HG03521 (cell line): ENCODE measurements at regions not wholly inside any gene's neighbourhood (a gene's known extent, or its start where the extent isn't known, plus 50 kb on each side); places are given as distances from the start of the nearest gene placed in this dataset.
"Not testable (repeated sequence)": the region's sequence is repeated elsewhere in the genome, so short reads cannot be mapped to it uniquely, and the experiment has no call there.

Source experiments
- ATAC-seq: cut with Tn5 transposase; IDR thresholded peaks from one replicate; pipeline ENCODE4 v1.9.1; 2021; ENCODE audit warnings: mild to moderate bottlenecking, moderate library complexity; ENCODE audit not compliant: unreplicated experiment

- no peak for ATAC-seq
Measured at GRCh38 chr1:190949939-190950338, 472.3 kb upstream of the BRINP3 start.

DNA sequence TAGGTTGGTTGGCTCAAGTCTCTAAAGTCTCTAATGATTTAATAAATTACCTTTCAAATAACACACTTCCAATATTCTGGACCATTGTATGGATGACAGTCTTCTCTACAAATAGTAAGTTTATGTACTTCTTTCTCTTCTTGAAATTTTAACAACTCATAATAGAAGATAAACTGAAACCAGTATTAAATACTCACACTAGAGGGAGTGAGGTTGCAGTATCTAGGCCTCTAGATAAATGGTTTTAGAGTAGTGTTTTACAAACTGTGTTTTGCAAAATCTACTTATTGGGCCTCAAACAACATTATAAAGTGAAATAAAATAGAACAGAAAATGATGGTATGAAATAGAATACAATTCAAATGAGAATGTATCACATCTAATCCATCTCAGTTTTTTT is 479.9 kb upstream of the BRINP3 start:
- no peak for ATAC-seq

- no peak for ATAC-seq
Measured at GRCh38 chr1:190963321-190963720, 485.7 kb upstream of the BRINP3 start.

DNA sequence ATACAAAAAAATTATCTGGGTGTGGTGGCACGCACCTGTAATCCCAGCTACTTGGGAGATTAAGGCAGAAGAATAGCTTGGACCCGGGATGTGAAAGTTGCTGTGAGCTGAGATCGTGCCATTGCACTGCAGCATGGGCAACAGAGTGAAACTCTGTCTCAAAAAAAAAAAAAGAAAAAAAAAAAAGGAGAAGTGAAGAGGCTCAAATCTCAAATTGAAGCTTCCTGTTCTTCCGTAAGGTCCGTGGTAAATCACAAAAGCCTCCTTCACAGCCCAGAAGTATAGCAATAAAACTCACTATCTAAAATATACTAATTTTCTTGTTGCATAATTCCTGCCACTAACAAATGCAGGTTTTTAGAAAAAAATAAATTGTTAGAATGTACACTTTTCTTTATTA is 498.2 kb upstream of the BRINP3 start:
- no peak for ATAC-seq

- no peak for ATAC-seq
Measured at GRCh38 chr1:191002768-191003167, 525.1 kb upstream of the BRINP3 start.

GRCh38 chr1:191016765-191017164 is 539.1 kb upstream of the BRINP3 start:
- no peak for ATAC-seq

GRCh38 chr1:191022856-191023255 is 545.2 kb upstream of the BRINP3 start:
- ATAC-seq, result no peak

- ATAC-seq, result no peak
Measured at GRCh38 chr1:191025896-191026642, 548.4 kb upstream of the BRINP3 start.

GRCh38 chr1:191026828-191027227 is 549.2 kb upstream of the BRINP3 start:
- no peak for ATAC-seq

GRCh38 chr1:191034132-191034531 is 556.5 kb upstream of the BRINP3 start:
- ATAC-seq, result no peak

DNA sequence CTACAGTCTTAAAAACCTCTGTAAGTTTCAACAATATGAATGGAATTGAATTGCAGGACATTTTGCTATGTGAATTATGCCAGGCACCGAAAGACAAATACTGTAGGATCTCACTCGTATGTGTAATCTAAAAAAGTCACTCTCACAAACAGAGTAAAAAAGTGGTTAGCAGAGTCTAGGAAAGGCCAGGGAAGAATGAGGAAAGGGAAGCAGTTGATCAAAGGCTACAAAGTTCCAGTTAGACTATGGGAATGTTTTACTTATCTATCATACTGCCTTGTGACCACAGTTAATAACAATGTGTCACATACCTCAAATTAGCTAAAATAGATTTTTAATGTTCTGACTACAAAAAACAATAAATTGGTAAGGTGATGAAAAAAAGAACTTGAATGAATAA is 565.4 kb upstream of the BRINP3 start:
- no peak for ATAC-seq

GRCh38 chr1:191049781-191050180 is 572.1 kb upstream of the BRINP3 start:
- ATAC-seq, result no peak

GRCh38 chr1:191052888-191053287 is 575.2 kb upstream of the BRINP3 start:
- ATAC-seq, result no peak

DNA sequence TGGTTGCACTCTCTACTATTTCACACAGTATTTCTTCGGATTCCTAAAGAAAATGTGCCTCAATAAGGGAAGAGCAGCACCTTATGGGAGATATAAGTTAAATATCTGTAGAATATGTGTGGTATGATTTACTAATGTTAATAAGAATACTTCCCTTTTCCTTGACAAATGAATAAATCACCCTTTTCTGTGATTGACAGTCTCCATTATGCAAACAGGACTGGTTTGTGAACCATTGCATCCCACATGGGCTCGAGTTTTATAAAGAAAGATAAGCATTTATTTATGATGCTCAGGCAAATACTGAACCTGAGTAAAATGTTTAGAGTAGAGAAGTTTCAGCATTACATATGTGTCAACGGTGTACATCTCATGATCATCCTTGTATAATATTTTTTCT is 587.7 kb upstream of the BRINP3 start:
- ATAC-seq, result no peak

GRCh38 chr1:191065771-191066170 is 588.1 kb upstream of the BRINP3 start:
- no peak for ATAC-seq

DNA sequence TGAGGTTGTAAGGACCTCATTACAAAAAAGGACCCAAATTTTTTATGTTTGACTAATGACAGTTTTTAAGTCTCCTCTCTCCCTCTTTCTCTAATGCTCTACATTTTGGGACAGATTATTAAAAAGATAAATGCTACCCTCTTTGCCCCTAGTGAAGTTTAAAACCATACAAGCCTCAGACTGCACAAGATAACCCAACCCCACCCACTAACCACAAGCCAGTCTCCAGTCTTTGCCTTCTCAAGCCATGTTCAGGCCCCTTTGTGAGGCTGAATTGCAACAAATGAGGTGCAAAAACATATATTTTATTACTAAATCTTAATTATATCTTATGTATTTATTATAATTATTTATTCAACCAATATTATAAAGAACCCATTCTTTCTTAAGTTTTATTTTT is 597.2 kb upstream of the BRINP3 start:
- no peak for ATAC-seq

DNA sequence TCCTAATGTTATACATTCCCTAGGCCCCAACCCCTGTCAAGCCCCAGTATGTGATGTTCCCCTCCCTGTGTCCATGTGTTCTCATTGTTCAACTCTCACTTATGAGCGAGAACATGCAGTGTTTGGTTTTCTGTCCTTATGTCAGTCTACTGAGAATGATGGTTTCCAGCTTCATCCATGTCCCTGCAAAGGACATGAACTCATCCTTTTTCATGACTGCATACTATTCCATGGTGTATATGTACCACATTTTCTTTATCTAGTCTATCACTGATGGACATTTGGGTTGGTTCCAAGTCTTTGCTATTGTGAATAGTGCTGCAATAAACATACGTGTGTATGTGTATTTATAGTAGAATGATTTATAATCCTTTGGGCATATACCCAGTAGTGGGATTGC is 605.4 kb upstream of the BRINP3 start:
- not testable (repeated sequence) for ATAC-seq

DNA sequence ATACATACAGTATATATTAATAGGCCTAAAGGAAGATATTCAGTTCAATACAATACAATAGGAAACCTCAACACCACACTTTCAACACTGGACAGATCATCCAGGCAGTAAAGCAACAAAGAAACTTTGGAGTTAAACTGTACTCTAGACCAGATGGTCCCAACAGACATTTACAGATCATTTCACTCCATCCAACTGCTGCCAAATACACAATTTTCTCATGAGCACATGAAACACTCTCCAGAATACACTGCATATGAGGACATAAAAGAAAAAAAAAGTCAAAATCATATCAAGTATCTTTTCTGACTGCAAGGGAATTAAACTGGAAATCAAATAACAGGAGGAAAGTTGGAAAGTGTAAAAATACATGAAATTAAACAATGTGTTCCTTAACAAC is 607.5 kb upstream of the BRINP3 start:
- no peak for ATAC-seq

- no peak for ATAC-seq
Measured at GRCh38 chr1:191086910-191087309, 609.2 kb upstream of the BRINP3 start.

- no peak for ATAC-seq
Measured at GRCh38 chr1:191096405-191096804, 618.7 kb upstream of the BRINP3 start.

GRCh38 chr1:191099696-191100095 is 622.0 kb upstream of the BRINP3 start:
- no peak for ATAC-seq

GRCh38 chr1:191101960-191102359 is 624.3 kb upstream of the BRINP3 start:
- ATAC-seq, result no peak

- no peak for ATAC-seq
Measured at GRCh38 chr1:191125950-191126349, 648.3 kb upstream of the BRINP3 start.
